K562 (cell line): ENCODE measurements at regions not wholly inside any gene's neighbourhood (a gene's known extent, or its start where the extent isn't known, plus 50 kb on each side); places are given as distances from the start of the nearest gene placed in this dataset.

Source experiments
- ATAC-seq: fragments of 200-7000 bp; cut with Tn5 transposase; 3 replicates; pipeline ENCODE4 v1.9.1; 2020; ENCODE audit warnings: moderate library complexity
- BruUV-seq: library from RNA; stranded (reverse); fragments of 400-500 nt; replicated peaks from 2 replicates; lab custom pipeline; 2021; lab: Mats Ljungman, UMichigan
- CTCF ChIA-PET: fragments of 300-600 bp; formaldehyde crosslinking; extraction: SDS; loops from one replicate; lab custom pipeline; 2021; ENCODE audit warnings: low intra/inter-chr PET ratio; lab: Yijun Ruan, JAX
- POLR2A ChIA-PET: fragments of 300-600, 350-650 bp; sonication (Branson Sonifier 250); formaldehyde crosslinking; extraction: SDS; loops from one replicate; lab custom pipeline; 2021; ENCODE audit warnings: antibody characterized with exemption, inconsistent platforms; lab: Yijun Ruan, JAX
- DNase-seq, 4 experiments: peaks; one replicate each; pipeline versions ENCODE4 v3.0.0 to v3.0.0-alpha.2; 2011 to 2018; ENCODE audit warnings: low spot score in 3 of 4, mixed read lengths in 3 of 4; ENCODE audit errors: extremely low read depth in 1 of 4
- FAIRE-seq: peaks from 2 replicates; lab custom pipeline; 2011; peaks lifted over from hg19 to GRCh38; lab: Jason Lieb, UNC
- H2AFZ ChIP-seq: 2 replicates; pipeline ENCODE4 v1.6.0; 2011; ENCODE audit warnings: low read depth, low read length, control low read depth, inconsistent platforms
- H3K27ac ChIP-seq: fragments of 200-600 bp; 3 replicates; pipeline ENCODE4 v1.8.0; 2011; ENCODE audit warnings: low read depth, mild to moderate bottlenecking, control low read depth, inconsistent platforms, low read length, moderate library complexity, mixed read lengths; ENCODE audit errors: extremely low read depth
- H3K27me3 ChIP-seq, 2 experiments: fragments of 300-600 bp in 1 of 2; 2 replicates in 1 of 2; 3 replicates in 1 of 2; pipeline versions ENCODE4 v1.6.0 to v1.8.0; 2011; ENCODE audit warnings: inconsistent platforms in 2 of 2, low read length in 2 of 2, mild to moderate bottlenecking in 1 of 2, mixed read lengths in 1 of 2, moderate library complexity in 1 of 2; ENCODE audit not compliant: control insufficient read depth in 2 of 2, insufficient read depth in 2 of 2
- H3K36me3 ChIP-seq: fragments of 300-600 bp; 3 replicates; pipeline ENCODE4 v1.8.0; 2011; ENCODE audit warnings: mild to moderate bottlenecking, low read length, inconsistent platforms; ENCODE audit not compliant: control insufficient read depth, insufficient read depth
- H3K4me1 ChIP-seq, 2 experiments: fragments of 200-600 bp in 1 of 2; replicated peaks in 1 of 2; 2 replicates in 1 of 2; 3 replicates in 1 of 2; pipeline versions ENCODE4 v1.5.1 to v1.8.0; 2011; ENCODE audit warnings: inconsistent platforms in 2 of 2, low read length in 2 of 2, mild to moderate bottlenecking in 1 of 2, mixed read lengths in 1 of 2, moderate library complexity in 1 of 2; ENCODE audit not compliant: control insufficient read depth in 2 of 2, insufficient read depth in 2 of 2
- H3K4me2 ChIP-seq: 2 replicates; pipeline ENCODE4 v1.6.1; 2011; ENCODE audit warnings: low read length, control low read depth, inconsistent platforms, mixed read lengths; ENCODE audit not compliant: insufficient read depth
- H3K4me3 ChIP-seq: fragments of 200-600 bp; sonication (generic), shearing (Covaris generic); 2 replicates; pipeline ENCODE4 v1.5.1; 2016; ENCODE audit warnings: control low read depth, inconsistent platforms
- H3K79me2 ChIP-seq: fragments of 200-600 bp; 3 replicates; pipeline ENCODE4 v1.8.0; 2011; ENCODE audit warnings: low read length, inconsistent platforms; ENCODE audit not compliant: control insufficient read depth, insufficient read depth
- H3K9ac ChIP-seq, 2 experiments: 2 replicates each; pipeline versions ENCODE4 v1.6.0 to v1.6.1; 2011; ENCODE audit warnings: low read depth in 2 of 2, low read length in 2 of 2, control low read depth in 1 of 2, inconsistent platforms in 1 of 2, mild to moderate bottlenecking in 1 of 2, mixed read lengths in 1 of 2; ENCODE audit not compliant: insufficient read depth in 1 of 2
- H3K9me1 ChIP-seq: one replicate; pipeline ENCODE4 v1.6.0; 2011; ENCODE audit warnings: inconsistent platforms, mild to moderate bottlenecking, low read length, moderate library complexity; ENCODE audit not compliant: control insufficient read depth, insufficient read depth
- H3K9me3 ChIP-seq: replicated peaks from 2 replicates; pipeline ENCODE4 v1.5.1; 2011; ENCODE audit warnings: low read depth, low read length, inconsistent platforms; ENCODE audit not compliant: control insufficient read depth, insufficient read depth
- H4K20me1 ChIP-seq: replicated peaks from 2 replicates; pipeline ENCODE4 v1.6.1; 2011; ENCODE audit warnings: low read length, inconsistent platforms, mixed read lengths; ENCODE audit not compliant: control insufficient read depth, insufficient read depth
- BACH1 ChIP-seq: fragments of 200-800 bp; sonication (Bioruptor generic); IDR thresholded peaks from 2 replicates; pipeline ENCODE4 v1.6.1; 2016; ENCODE audit warnings: missing genetic modification characterization, missing compliant biosample characterization
- BDP1 ChIP-seq: IDR thresholded peaks from 3 replicates; pipeline ENCODE4 v1.6.1; 2011; ENCODE audit not compliant: insufficient read length, insufficient read depth
- GMEB1 ChIP-seq: fragments of 250-450 bp; sonication (Bioruptor Pico); IDR thresholded peaks from 2 replicates; pipeline ENCODE4 v1.4.0; 2020; ENCODE audit warnings: mild to moderate bottlenecking
- GTF2F1 ChIP-seq: IDR thresholded peaks from 2 replicates; pipeline ENCODE4 v1.6.1; 2011; ENCODE audit warnings: low read depth, low read length, improper control_type of control experiment
- MTA1 ChIP-seq: fragments of 450-650 bp; IDR thresholded peaks from 2 replicates; pipeline ENCODE4 v1.6.1; 2017; ENCODE audit warnings: borderline replicate concordance
- RAD51 ChIP-seq: fragments of 450-650 bp; IDR thresholded peaks from 2 replicates; pipeline ENCODE4 v1.7.1; 2016; ENCODE audit warnings: low read depth, mild to moderate bottlenecking, borderline replicate concordance
- USF2 ChIP-seq: sonication (generic); formaldehyde crosslinking; IDR thresholded peaks from 2 replicates; pipeline ENCODE4 v1.5.0; 2020; ENCODE audit warnings: missing genetic modification reagents
- ZBTB11 ChIP-seq, 3 experiments: fragments of 200-800 bp in 1 of 3; fragments of 250-450 bp in 1 of 3; fragments of 450-650 bp in 1 of 3; sonication (Bioruptor Pico) in 1 of 3; sonication (Bioruptor generic) in 1 of 3; formaldehyde crosslinking in 1 of 3; IDR thresholded peaks; 2 replicates each; pipeline versions ENCODE4 v1.6.1 to v1.8.0; 2016 to 2022; ENCODE audit warnings: mild to moderate bottlenecking in 2 of 3, missing genetic modification characterization in 2 of 3, missing compliant biosample characterization in 1 of 3, moderate library complexity in 1 of 3
- WGBS: fragments of 100-300 bp; shearing (Covaris generic); methylation state at CpG from one replicate; pipeline ENCODE4 v1.1.6; 2016; ENCODE audit warnings: low coverage, mixed read lengths; ENCODE audit not compliant: insufficient coverage; ENCODE audit errors: missing lambda C conversion rate; 5-methylcytosine and 5-hydroxymethylcytosine counted together
- in situ Hi-C: fragments of 300-500 bp; cut with MboI; formaldehyde crosslinking; loops from 4 replicates; pipeline ENCODE4 v1.15.0; 2018; ENCODE audit warnings: inconsistent platforms, mixed read lengths
- intact Hi-C: fragments of 100-400 bp; cut with micrococcal nuclease; formaldehyde crosslinking; loops from 2 replicates; pipeline ENCODE4 v1.14.2; 2022

DNA sequence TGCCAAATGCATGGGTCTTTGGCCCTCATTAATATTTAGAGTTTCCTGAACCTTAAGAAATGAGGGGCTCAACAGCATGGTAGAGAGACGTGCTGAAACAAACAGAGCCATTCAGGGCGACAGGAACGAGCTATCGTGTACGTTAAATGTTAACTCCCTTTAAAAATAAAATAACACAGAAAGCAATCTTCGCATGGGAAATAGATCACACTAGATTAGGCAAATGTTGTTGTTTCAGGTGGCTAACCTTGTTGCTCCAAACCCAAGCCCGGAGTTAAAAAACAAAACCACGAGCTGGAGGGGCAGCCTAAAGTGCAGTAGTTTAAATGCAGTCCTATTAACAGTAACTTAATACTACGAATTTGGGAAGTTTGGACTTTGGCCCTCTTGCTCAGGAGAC is 177.4 kb upstream of the TRIB2 start:
- CTCF ChIA-PET = no interaction called here
- ATAC-seq = no peak
- in situ Hi-C loops = no loop called here

More for the DNA sequence above, 177.4 kb upstream of the TRIB2 start:
- BruUV-seq = no TSS peak
- Histone ChIP-seq H3K9me3 (no peaks in the 10 kb centered on the region), H3K9ac (no peak overlapping the region), H3K27ac (no peak overlapping the region), H4K20me1 (no peaks in the 10 kb centered on the region), H3K4me3 (no peak overlapping the region), H3K36me3 (no peaks in the 10 kb centered on the region), H3K79me2 (no peaks in the 10 kb centered on the region), H3K9me1 (no peaks in the 10 kb centered on the region), H3K4me2 (no peak overlapping the region), H2AFZ (no peak overlapping the region), H3K27me3 (no peaks in the 10 kb centered on the region), H3K4me1 (no peaks in the 10 kb centered on the region)
- FAIRE-seq (no peak), DNase-seq (no peak)
- intact Hi-C loops = no loop called here
- POLR2A ChIA-PET = interaction anchor here (0.6 kb wide), 1 partner anchor 11 kb away, joined by 3 read pairs; no protein-coding TSS in a partner anchor
- no peak for TF ChIP-seq BACH1 (tag)
- no peak for TF ChIP-seq BDP1
- no peak for TF ChIP-seq USF2 (CRISPR knock-in tag)
- no peak for TF ChIP-seq RAD51
- no peak for TF ChIP-seq MTA1
- no peak for TF ChIP-seq GTF2F1
- no peak for TF ChIP-seq ZBTB11 (CRISPR knock-in tag; IDR thresholded peaks at IDR 0.05)
- no peak for TF ChIP-seq GMEB1 (CRISPR knock-in tag)
- WGBS = 79% methylated on average over 9 of the region's 9 CpGs
